Panc1 (cell line): ENCODE measurements at regions not wholly inside any gene's neighbourhood (a gene's known extent, or its start where the extent isn't known, plus 50 kb on each side); places are given as distances from the start of the nearest gene placed in this dataset.

Experiments used
- POLR2AphosphoS5 ChIP-seq: IDR thresholded peaks from 2 replicates; pipeline ENCODE4 v1.6.1; 2012; ENCODE audit warnings: mild to moderate bottlenecking, low read depth, low read length, moderate library complexity
- TF ChIP-seq, protein P1 (sequence below): fragments of 450-650 bp; IDR thresholded peaks from 2 replicates; pipeline ENCODE4 v1.5.1; 2017; ENCODE audit warnings: mild to moderate bottlenecking

- TF ChIP-seq POLR2AphosphoS5, result no peak
- TF ChIP-seq, protein P1, sequence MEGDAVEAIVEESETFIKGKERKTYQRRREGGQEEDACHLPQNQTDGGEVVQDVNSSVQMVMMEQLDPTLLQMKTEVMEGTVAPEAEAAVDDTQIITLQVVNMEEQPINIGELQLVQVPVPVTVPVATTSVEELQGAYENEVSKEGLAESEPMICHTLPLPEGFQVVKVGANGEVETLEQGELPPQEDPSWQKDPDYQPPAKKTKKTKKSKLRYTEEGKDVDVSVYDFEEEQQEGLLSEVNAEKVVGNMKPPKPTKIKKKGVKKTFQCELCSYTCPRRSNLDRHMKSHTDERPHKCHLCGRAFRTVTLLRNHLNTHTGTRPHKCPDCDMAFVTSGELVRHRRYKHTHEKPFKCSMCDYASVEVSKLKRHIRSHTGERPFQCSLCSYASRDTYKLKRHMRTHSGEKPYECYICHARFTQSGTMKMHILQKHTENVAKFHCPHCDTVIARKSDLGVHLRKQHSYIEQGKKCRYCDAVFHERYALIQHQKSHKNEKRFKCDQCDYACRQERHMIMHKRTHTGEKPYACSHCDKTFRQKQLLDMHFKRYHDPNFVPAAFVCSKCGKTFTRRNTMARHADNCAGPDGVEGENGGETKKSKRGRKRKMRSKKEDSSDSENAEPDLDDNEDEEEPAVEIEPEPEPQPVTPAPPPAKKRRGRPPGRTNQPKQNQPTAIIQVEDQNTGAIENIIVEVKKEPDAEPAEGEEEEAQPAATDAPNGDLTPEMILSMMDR, result no peak
These were observed 756.6 kb downstream of the RNF144A start for GRCh38 chr2:7673853-7674252.
